ENCODE measurements at regions not wholly inside any gene's neighbourhood (a gene's known extent, or its start where the extent isn't known, plus 50 kb on each side); places are given as distances from the start of the nearest gene placed in this dataset.

DNA sequence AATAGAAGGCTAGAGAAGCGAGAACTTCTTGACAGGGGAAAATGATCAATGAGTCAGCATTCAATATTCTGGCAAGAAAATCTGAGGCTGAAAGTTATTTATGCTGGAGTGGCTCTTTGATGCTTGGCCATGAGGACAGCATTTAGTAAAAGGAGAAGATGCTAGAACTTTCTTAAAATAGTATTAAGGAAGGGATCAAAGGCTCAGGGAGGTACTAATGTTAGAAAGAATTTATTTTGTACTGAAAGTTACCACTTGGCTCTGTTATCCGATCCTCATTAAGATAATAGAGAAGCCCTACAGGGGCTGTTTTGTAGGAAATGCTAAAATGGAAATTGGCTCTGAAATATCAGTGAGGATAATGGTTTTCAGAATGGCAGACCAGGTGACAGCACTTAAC, 1774.6 kb upstream of the PCDH20 start:
- TF ChIP-seq, protein P1, sequence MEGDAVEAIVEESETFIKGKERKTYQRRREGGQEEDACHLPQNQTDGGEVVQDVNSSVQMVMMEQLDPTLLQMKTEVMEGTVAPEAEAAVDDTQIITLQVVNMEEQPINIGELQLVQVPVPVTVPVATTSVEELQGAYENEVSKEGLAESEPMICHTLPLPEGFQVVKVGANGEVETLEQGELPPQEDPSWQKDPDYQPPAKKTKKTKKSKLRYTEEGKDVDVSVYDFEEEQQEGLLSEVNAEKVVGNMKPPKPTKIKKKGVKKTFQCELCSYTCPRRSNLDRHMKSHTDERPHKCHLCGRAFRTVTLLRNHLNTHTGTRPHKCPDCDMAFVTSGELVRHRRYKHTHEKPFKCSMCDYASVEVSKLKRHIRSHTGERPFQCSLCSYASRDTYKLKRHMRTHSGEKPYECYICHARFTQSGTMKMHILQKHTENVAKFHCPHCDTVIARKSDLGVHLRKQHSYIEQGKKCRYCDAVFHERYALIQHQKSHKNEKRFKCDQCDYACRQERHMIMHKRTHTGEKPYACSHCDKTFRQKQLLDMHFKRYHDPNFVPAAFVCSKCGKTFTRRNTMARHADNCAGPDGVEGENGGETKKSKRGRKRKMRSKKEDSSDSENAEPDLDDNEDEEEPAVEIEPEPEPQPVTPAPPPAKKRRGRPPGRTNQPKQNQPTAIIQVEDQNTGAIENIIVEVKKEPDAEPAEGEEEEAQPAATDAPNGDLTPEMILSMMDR (IDR thresholded peaks at IDR 0.05; ENCODE audit: insufficient read depth, low read length, poor library complexity, severe bottlenecking), result no peak
- no peak for TF ChIP-seq EZH2phosphoT487 (conservative IDR thresholded peaks at IDR 0.05; ENCODE audit: low read length)

Measured in SU-DHL-6 (cell line).